ENCODE measurements at regions not wholly inside any gene's neighbourhood (a gene's known extent, or its start where the extent isn't known, plus 50 kb on each side); places are given as distances from the start of the nearest gene placed in this dataset.
A peak's percentile ranks its signal among the peaks of the same experiment; 100 is the strongest.
"Not testable (repeated sequence)": the region's sequence is repeated elsewhere in the genome, so short reads cannot be mapped to it uniquely, and the experiment has no call there.

DNA sequence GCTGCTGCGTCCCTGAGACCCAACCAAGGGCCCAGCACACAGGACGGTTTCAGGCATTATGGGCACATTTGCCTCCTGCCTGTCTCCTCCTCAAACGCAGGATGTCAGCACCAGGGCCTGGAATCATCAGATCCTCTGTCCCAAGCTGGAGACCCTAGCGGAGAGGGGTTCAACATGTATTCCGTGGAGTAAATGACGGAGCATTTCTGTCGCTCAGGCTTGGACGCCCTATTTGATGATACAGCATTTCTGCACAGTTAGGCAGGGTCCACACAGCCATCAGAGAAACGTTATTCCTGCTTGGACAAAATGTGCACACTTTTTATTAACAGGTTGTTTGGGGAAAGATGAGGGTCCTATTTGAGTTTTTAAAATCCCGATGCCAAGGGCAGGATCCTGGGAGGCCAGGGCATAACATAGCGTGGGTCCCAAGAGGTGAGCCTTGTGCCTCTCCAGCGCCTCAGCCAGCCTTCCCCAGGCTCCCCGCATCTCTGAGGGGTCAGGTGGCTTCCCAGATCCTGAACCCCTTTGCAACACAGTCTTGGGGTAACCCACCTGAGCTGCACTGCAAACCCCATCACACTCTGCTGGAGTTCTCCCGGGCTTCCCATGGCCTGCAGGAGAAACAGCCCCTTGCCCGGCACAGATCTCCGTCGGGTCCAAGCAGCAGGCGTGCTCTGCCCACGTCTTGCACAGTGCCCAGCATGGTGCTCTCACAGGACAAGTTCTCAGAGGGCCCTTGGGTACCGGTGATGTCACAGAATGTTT lies 319.7 kb upstream of the MYT1L start:
- no peak for DNase-seq

GRCh38 chr2:2649109-2650072 lies 318.3 kb upstream of the MYT1L start:
- no peak for DNase-seq

- DNase-seq: no peak
Measured at GRCh38 chr2:2648094-2648493, 317.0 kb upstream of the MYT1L start.

DNA sequence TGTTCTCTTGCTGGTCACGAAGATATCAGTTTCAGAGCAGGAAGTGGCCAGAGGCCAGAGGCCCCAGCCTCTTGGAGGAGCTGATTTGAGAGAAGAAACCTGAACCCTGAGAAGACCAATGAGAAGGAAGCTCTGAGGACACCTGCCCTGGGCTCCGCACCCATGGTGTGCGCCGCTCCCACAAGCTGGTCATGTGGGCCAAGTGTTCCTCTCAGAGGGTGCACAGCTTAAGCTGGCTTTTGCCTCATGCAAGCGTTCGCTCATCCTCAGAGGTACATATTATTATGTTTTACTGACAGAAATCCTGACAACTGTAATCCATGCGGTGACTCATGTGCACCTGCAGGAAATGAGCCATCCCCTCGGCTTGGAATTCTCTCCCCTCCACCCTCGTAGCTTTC lies 316.1 kb upstream of the MYT1L start:
- DNase-seq: no peak

GRCh38 chr2:2646433-2647051 lies 315.5 kb upstream of the MYT1L start:
- DNase-seq: no peak

DNA sequence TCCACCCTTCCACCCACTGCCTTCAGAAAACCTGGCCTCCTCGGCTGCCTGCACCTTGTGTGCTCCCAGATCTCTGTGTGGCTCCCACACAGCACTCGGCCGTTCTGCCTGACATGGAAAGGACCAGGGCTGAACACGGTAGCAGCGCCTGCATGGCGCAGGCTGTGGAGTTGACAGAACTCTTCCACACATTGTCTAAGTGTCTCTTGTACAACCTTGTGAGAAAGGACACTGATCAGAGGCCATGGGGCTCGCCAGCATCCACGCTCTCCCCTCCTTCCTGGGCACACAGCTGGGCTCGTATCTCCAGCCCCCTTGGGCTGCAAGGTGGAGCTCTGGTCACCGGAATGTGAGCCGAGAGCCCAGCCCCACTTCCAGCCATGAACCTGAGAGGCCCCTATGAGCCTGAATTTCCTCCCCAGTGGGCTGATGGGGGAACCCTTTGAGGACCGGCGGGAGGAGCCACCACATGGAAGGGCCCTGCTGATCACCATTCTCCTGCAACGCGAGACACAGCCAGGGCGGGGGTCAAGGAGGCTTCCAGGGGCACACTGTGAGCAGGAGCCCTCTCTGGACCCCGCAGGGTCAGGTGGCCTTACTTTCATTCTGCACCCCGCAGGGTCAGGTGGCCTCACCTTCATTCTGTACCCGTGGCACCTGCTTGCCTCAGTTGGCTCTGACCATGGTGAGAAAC lies 314.2 kb upstream of the MYT1L start:
- DNase-seq: no peak

DNA sequence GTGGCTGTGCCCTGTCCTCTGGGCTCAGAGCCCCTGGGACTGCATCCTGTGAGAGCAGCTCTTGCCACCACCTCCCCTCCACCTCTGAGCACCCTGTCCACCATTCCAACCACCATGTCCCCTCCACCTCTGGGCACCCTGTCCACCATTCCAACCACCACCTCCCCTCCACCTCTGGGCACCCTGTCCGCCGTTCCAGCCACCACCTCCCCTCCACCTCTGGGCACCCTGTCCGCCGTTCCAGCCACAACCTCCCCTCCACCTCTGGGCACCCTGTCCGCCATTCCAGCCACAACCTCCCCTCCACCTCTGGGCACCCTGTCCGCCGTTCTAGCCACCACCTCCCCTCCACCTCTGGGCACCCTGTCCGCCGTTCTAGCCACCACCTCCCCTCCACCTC lies 313.7 kb upstream of the MYT1L start:
- DNase-seq: not testable (repeated sequence)

DNA sequence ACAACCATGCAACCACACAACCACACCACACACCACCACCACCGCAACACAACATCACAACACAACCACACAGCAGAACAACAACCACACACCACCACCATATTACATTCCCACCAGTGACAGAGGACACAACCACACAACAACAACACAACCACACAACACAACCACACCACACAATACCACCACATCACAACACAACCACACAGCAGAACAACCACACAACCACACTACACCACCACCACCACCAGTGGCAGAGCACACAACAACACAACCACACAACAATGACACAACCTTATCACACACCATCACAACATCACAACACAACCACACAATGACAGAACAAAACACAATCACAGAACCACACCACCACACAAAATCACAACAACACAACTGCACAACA lies 313.0 kb upstream of the MYT1L start:
- no peak for DNase-seq

GRCh38 chr2:2642906-2643890 lies 312.1 kb upstream of the MYT1L start:
- no peak for DNase-seq

DNA sequence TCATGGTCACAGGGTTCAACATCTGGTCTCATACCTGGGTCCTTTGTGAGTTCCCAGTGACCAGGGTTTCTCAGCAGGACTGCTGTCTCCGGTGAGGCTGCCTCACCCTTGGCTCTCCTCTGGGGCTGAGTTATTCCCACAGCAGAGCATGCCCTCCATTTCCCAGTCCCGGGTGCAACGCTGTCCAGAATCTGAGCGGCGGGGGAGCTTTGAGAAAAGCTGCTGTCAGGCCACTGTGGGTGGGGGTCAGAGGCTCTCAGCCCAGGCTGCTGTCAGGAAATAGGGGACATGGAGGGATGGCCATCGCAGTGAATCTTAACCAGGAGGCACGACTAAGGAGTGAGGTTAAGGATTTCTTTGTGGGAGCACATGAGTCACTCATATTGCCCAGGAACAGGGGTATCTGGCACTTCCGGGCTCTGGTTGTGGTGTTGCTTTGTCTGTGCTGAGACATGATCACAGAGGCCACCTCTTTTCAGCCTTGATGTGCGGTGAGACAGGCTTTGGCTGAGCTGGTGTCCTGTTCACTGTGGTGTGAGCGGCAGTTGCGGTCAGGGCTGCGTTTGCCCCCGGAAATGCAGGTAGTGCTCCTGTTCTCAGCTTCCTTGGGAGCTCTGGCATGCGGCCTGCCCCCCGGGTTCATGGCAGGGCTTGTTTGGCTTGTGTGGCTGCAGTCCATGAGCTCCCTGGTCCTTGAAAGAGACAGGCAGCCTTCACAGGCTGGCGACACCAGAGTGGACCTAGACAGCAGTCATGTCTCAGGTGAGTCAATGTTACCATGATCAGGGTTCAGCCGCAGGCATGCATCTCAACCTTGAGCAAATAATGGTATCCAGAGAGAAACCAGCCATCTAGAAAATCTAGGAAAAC lies 310.7 kb upstream of the MYT1L start:
- DNase-seq: no peak

DNA sequence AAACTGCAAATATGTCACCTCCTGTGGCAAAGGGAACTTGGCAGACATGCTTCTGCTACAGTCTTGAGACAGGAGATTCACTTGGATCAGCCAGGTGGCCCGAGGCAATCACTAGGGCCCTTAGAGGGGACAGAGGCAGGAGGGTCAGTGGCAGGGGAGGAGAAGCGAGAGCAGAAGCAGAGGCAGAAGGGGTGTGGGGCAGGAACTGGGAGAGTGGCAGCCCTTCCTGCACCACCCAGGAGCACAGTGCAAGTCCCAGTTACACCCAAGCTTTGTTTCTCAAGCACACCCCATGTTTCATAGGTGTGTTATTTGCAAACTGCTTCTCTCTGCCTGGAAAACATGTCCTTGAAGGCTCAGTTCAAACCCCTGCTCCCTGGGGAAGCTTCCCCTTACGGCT lies 309.7 kb upstream of the MYT1L start:
- no peak for DNase-seq

GRCh38 chr2:2640371-2640770 lies 309.3 kb upstream of the MYT1L start:
- DNase-seq: no peak

DNA sequence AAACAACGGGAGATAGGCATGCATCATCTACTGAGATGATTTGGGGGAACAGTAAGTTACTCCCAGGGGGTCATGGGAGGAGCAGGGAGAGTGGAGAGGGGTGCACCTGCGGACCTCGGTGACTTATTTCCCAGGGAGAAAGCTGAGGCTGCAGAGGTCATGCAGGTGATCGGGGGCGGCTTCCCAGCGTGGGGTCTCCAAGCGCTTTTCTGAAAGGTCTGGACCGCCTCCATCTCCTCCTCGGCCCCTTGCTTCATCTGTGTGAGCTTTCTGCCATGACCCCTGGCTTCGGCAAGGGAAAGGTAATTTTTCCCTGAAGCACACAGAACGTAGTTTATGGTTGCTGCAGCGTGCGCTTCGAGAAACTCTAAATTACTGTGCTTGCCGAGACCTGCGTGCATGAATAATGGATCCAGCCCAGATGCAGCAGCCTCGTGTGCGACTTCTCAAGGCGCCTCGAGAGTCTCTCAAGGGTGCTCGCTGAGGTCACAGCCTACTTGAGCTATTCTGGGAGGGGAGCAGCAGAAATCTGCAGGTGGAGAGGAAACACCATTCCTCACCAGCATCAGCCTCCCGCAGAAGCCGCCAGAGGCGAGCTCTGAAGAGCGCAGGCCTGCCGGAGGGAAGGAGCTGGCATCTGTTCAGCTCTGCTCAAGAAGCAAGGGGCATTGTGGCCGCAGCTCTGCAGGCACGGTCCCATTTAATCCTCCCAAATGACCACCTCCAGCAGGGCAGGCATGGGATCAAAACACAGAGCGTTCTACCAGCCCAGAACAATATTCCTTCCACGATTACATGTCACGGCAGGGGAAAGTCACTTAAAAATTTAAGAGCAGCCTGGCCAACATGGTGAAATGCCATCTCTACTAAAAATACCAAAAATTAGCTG lies 308.4 kb upstream of the MYT1L start:
- DNase-seq: no peak

DNA sequence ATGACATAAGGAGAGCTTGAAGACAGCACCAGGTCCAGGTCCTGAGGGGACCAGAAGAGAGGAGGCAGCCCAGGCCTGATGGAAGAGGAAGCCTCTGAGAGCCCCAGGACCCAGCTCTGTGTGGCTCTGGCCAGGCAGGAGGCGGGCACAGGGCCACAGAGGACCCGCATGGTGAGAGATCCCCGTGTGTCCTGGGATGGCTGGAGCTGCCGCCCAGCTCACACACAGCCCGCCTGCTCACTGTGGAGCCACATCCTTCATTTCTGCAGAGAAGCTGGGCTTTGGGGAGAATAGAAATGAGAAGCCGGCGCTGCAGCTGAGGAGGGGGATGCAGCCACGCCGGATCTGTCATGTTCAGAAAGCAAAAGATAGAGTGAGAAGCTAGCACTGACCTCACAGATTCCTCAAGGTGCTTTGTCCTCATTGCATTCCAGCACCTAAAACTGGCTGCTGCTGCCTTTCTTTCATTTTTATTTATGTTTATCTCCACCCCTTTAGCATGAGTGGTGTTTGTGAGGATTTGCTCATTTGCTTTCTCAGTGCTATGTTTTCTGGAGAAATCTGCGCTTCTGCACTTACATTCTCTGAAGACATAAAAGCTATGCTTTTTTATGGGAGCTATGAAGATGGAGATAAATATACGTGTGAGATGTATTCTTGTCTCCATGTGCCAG lies 307.6 kb upstream of the MYT1L start:
- DNase-seq: no peak

GRCh38 chr2:2636813-2637212 lies 305.7 kb upstream of the MYT1L start:
- no peak for DNase-seq

- DNase-seq: no peak
Measured at GRCh38 chr2:2635025-2635528, 304.0 kb upstream of the MYT1L start.

GRCh38 chr2:2633017-2633416 lies 301.9 kb upstream of the MYT1L start:
- DNase-seq: no peak

DNA sequence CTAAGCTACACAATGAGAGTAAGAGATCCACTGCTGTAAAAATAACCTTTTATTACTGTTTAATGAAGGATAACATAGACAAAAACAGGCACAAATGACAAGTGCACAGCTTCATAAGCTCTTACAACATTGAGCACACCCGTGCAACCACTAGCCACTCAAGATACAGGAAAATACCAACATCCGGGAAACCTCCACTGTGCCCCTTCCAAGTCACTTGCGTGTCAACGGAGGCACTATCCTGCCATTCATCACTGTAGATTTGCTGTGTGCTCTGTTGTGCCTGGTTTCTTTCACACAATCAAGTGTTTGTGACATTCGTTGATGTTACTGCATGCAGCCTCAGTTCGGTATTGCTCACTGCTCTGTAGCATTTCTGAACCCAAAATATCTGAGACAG lies 292.9 kb upstream of the MYT1L start:
- DNase-seq: no peak

- DNase-seq: peak; percentile 67
Measured at GRCh38 chr2:2621855-2622254, 290.8 kb upstream of the MYT1L start.

Measured in MV-4-11 (cell line).